ENCODE measurements at regions not wholly inside any gene's neighbourhood (a gene's known extent, or its start where the extent isn't known, plus 50 kb on each side); places are given as distances from the start of the nearest gene placed in this dataset.

DNA sequence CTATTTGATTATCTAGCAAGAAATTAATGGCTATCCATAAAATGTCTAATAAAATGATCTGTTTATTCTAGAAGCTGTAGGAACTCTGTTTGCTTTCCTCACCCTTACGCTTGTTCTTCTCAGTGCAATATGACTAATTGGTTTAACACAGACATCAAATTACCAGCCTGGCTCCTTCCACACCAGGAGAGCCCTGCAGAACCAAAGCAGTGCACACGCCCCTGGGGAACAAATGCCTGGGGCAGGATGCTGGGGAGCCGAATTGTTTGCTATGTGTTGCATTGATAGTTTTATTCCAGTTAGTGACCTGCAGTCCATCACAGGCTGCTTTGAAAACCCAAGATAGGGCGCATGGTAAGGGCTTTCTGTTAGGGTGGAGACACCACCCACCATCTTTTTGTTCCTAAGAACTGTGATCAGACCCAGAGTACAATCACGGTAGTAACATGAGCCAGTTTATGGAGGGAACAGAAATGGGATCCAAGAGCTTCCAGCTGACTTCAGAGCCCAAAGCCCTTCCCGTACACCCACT, 126.4 kb upstream of the CD93 start:
- TF ChIP-seq XRCC5 (IDR thresholded peaks at IDR 0.05; ENCODE audit: low read depth, low read length) (no peak), ATF7 (IDR thresholded peaks at IDR 0.05) (no peak), MTA2 (IDR thresholded peaks at IDR 0.05; ENCODE audit: low read depth) (no peak), ZBTB7A (IDR thresholded peaks at IDR 0.05; ENCODE audit: borderline replicate concordance, control insufficient read depth, low read depth, low read length) (no peak), LEF1 (IDR thresholded peaks at IDR 0.05) (no peak), ZNF253 (CRISPR knock-in tag; conservative IDR thresholded peaks at IDR 0.05) (no peak)
